ENCODE measurements at regions not wholly inside any gene's neighbourhood (a gene's known extent, or its start where the extent isn't known, plus 50 kb on each side); places are given as distances from the start of the nearest gene placed in this dataset.

- no peaks in the 10 kb centered on the region for H3K9me3 ChIP-seq (ENCODE audit: low read length)
- no peaks in the 10 kb centered on the region for H3K4me1 ChIP-seq (ENCODE audit: insufficient read depth, low read length)
- no peaks in the 10 kb centered on the region for H3K27me3 ChIP-seq (ENCODE audit: insufficient read depth, low read length, poor library complexity, severe bottlenecking)
- Mint-ChIP-seq H3K9me3 (peaks cover 0 to 3% (median 0%) of the 10 kb centered on the region in 5 donors), H3K27ac (no peak overlapping the region), H3K27me3 (peaks cover 14 to 36% of the 10 kb centered on the region in 2 donors), H3K4me3 (no peak overlapping the region), H3K4me1 (no peaks in the 10 kb centered on the region), H3K36me3 (peaks cover 0 to 1% (median 0%) of the 10 kb centered on the region in 3 donors)
- ChIA-PET CTCF (no interaction called here), POLR2A (no interaction called here)
- no peak for DNase-seq
- H3K36me3 ChIP-seq (ENCODE audit: insufficient read depth, low read length) = no peaks in the 10 kb centered on the region
- no peak overlapping the region for H3K4me3 ChIP-seq (ENCODE audit: low read length)
- no peak overlapping the region for H3K27ac ChIP-seq (ENCODE audit: low read depth, low read length)
These were observed 69.7 kb downstream of the PSMB1 start for GRCh38 chr6:170483413-170483812.

GRCh38 chr6:170480050-170480692, 72.9 kb downstream of the PSMB1 start:
- no peaks in the 10 kb centered on the region for H3K4me1 Mint-ChIP-seq

GRCh38 chr6:170476360-170476759, 76.7 kb downstream of the PSMB1 start:
- peaks cover 7% of the 10 kb centered on the region for H3K27me3 ChIP-seq (ENCODE audit: insufficient read depth, low read length, poor library complexity, severe bottlenecking)
- no peak for DNase-seq
- H3K4me3 ChIP-seq (ENCODE audit: low read length) = no peak overlapping the region
- H3K27me3 Mint-ChIP-seq = peaks cover 21 to 42% of the 10 kb centered on the region in 2 donors
- no peak overlapping the region for H3K4me3 Mint-ChIP-seq
- ChIA-PET POLR2A (no interaction called here), CTCF (no interaction called here)
- no peak overlapping the region for H3K27ac ChIP-seq (ENCODE audit: low read depth, low read length)
- H3K4me1 ChIP-seq (ENCODE audit: insufficient read depth, low read length) = no peaks in the 10 kb centered on the region
- no peaks in the 10 kb centered on the region for H3K36me3 Mint-ChIP-seq
- no peaks in the 10 kb centered on the region for H3K9me3 ChIP-seq (ENCODE audit: low read length)
- H3K36me3 ChIP-seq (ENCODE audit: insufficient read depth, low read length) = no peaks in the 10 kb centered on the region
- H3K27ac Mint-ChIP-seq = peak overlapping the region in 1 of 8 donors; percentile 23
- H3K9me3 Mint-ChIP-seq = no peaks in the 10 kb centered on the region
- H3K4me1 Mint-ChIP-seq = no peaks in the 10 kb centered on the region

More at GRCh38 chr6:170480050-170480692, 72.9 kb downstream of the PSMB1 start:
- no peak overlapping the region for H3K4me3 ChIP-seq (ENCODE audit: low read length)
- H3K27ac ChIP-seq (ENCODE audit: low read depth, low read length) = no peak overlapping the region
- peaks cover 0 to 3% (median 0%) of the 10 kb centered on the region in 5 donors for H3K9me3 Mint-ChIP-seq
- H3K4me3 Mint-ChIP-seq = no peak overlapping the region
- peaks cover 24 to 51% of the 10 kb centered on the region in 2 donors for H3K27me3 Mint-ChIP-seq
- no peak for DNase-seq
- peaks cover 7% of the 10 kb centered on the region for H3K27me3 ChIP-seq (ENCODE audit: insufficient read depth, low read length, poor library complexity, severe bottlenecking)
- ChIA-PET POLR2A (no interaction called here), CTCF (no interaction called here)
- no peaks in the 10 kb centered on the region for H3K9me3 ChIP-seq (ENCODE audit: low read length)
- H3K27ac Mint-ChIP-seq = peak overlapping the region in 1 of 8 donors; percentile 72
- H3K36me3 ChIP-seq (ENCODE audit: insufficient read depth, low read length) = no peaks in the 10 kb centered on the region
- peaks cover 0 to 1% (median 0%) of the 10 kb centered on the region in 3 donors for H3K36me3 Mint-ChIP-seq
- no peaks in the 10 kb centered on the region for H3K4me1 ChIP-seq (ENCODE audit: insufficient read depth, low read length)

- Histone ChIP-seq H3K27ac (ENCODE audit: low read depth, low read length) (no peak overlapping the region), H3K27me3 (ENCODE audit: insufficient read depth, low read length, poor library complexity, severe bottlenecking) (peaks cover 7% of the 10 kb centered on the region), H3K9me3 (ENCODE audit: low read length) (no peaks in the 10 kb centered on the region), H3K36me3 (ENCODE audit: insufficient read depth, low read length) (no peaks in the 10 kb centered on the region), H3K4me1 (ENCODE audit: insufficient read depth, low read length) (no peaks in the 10 kb centered on the region), H3K4me3 (ENCODE audit: low read length) (no peak overlapping the region)
- Mint-ChIP-seq H3K4me1 (no peaks in the 10 kb centered on the region), H3K27ac (no peak overlapping the region), H3K36me3 (no peaks in the 10 kb centered on the region), H3K27me3 (peaks cover 18 to 34% of the 10 kb centered on the region in 2 donors), H3K9me3 (no peaks in the 10 kb centered on the region), H3K4me3 (no peak overlapping the region)
- ChIA-PET POLR2A (no interaction called here), CTCF (no interaction called here)
- no peak for DNase-seq
These were observed 78.0 kb downstream of the PSMB1 start for GRCh38 chr6:170475118-170475517.

- peaks cover 18 to 34% of the 10 kb centered on the region in 2 donors for H3K27me3 Mint-ChIP-seq
- H3K4me1 Mint-ChIP-seq = no peaks in the 10 kb centered on the region
- no peak overlapping the region for H3K4me3 Mint-ChIP-seq
- H3K36me3 Mint-ChIP-seq = no peaks in the 10 kb centered on the region
- Histone ChIP-seq H3K27me3 (ENCODE audit: insufficient read depth, low read length, poor library complexity, severe bottlenecking) (peaks cover 7% of the 10 kb centered on the region), H3K9me3 (ENCODE audit: low read length) (no peaks in the 10 kb centered on the region), H3K4me3 (ENCODE audit: low read length) (no peak overlapping the region), H3K36me3 (ENCODE audit: insufficient read depth, low read length) (no peaks in the 10 kb centered on the region), H3K27ac (ENCODE audit: low read depth, low read length) (no peak overlapping the region), H3K4me1 (ENCODE audit: insufficient read depth, low read length) (no peaks in the 10 kb centered on the region)
- no peak overlapping the region for H3K27ac Mint-ChIP-seq
- no peaks in the 10 kb centered on the region for H3K9me3 Mint-ChIP-seq
- ChIA-PET CTCF (interaction anchor here (1.1 kb wide), 1 partner anchor 643 kb away, joined by 3 read pairs; no protein-coding TSS in a partner anchor), POLR2A (no interaction called here)
- no peak for DNase-seq
These were observed 79.3 kb downstream of the PSMB1 start for GRCh38 chr6:170473801-170474200.

- Mint-ChIP-seq H3K27ac (no peak overlapping the region), H3K27me3 (peaks cover 18 to 33% of the 10 kb centered on the region in 2 donors), H3K4me1 (no peaks in the 10 kb centered on the region), H3K9me3 (no peaks in the 10 kb centered on the region), H3K4me3 (no peak overlapping the region), H3K36me3 (no peaks in the 10 kb centered on the region)
- Histone ChIP-seq H3K27me3 (ENCODE audit: insufficient read depth, low read length, poor library complexity, severe bottlenecking) (peaks cover 7% of the 10 kb centered on the region), H3K27ac (ENCODE audit: low read depth, low read length) (no peak overlapping the region), H3K4me1 (ENCODE audit: insufficient read depth, low read length) (no peaks in the 10 kb centered on the region), H3K9me3 (ENCODE audit: low read length) (no peaks in the 10 kb centered on the region), H3K4me3 (ENCODE audit: low read length) (no peak overlapping the region), H3K36me3 (ENCODE audit: insufficient read depth, low read length) (no peaks in the 10 kb centered on the region)
- DNase-seq = no peak
- ChIA-PET POLR2A (no interaction called here), CTCF (interaction anchor here (1.1 kb wide), 1 partner anchor 642 kb away, joined by 3 read pairs; no protein-coding TSS in a partner anchor)
These were observed 79.8 kb downstream of the PSMB1 start for GRCh38 chr6:170473301-170473717.

- DNase-seq = no peak
- Histone ChIP-seq H3K27me3 (ENCODE audit: insufficient read depth, low read length, poor library complexity, severe bottlenecking) (no peaks in the 10 kb centered on the region), H3K4me3 (ENCODE audit: low read length) (no peak overlapping the region), H3K27ac (ENCODE audit: low read depth, low read length) (no peak overlapping the region), H3K4me1 (ENCODE audit: insufficient read depth, low read length) (no peaks in the 10 kb centered on the region), H3K36me3 (ENCODE audit: insufficient read depth, low read length) (no peaks in the 10 kb centered on the region), H3K9me3 (ENCODE audit: low read length) (no peaks in the 10 kb centered on the region)
- ChIA-PET CTCF (interaction anchor here (1.0 kb wide), 1 partner anchor 640 kb away, joined by 3 read pairs; no protein-coding TSS in a partner anchor), POLR2A (no interaction called here)
- peak overlapping the region in 1 of 8 donors; percentile 53 for H3K27ac Mint-ChIP-seq
- peaks cover 4 to 17% of the 10 kb centered on the region in 2 donors for H3K27me3 Mint-ChIP-seq
- H3K9me3 Mint-ChIP-seq = no peaks in the 10 kb centered on the region
- H3K36me3 Mint-ChIP-seq = no peaks in the 10 kb centered on the region
- no peaks in the 10 kb centered on the region for H3K4me1 Mint-ChIP-seq
- no peak overlapping the region for H3K4me3 Mint-ChIP-seq
These were observed 81.6 kb downstream of the PSMB1 start for GRCh38 chr6:170471491-170471890.

- CTCF ChIA-PET = interaction anchor here (1.0 kb wide), 1 partner anchor 639 kb away, joined by 3 read pairs; no protein-coding TSS in a partner anchor
- H3K4me1 ChIP-seq (ENCODE audit: insufficient read depth, low read length) = no peaks in the 10 kb centered on the region
These were observed 82.4 kb downstream of the PSMB1 start for GRCh38 chr6:170470734-170471133.

More at GRCh38 chr6:170470734-170471133, 82.4 kb downstream of the PSMB1 start:
- no peak for DNase-seq
- no peaks in the 10 kb centered on the region for H3K9me3 ChIP-seq (ENCODE audit: low read length)
- Mint-ChIP-seq H3K4me1 (no peaks in the 10 kb centered on the region), H3K9me3 (peaks cover 0 to 2% (median 0%) of the 10 kb centered on the region in 5 donors), H3K36me3 (no peaks in the 10 kb centered on the region), H3K27me3 (peaks cover 4 to 12% of the 10 kb centered on the region in 2 donors), H3K4me3 (no peak overlapping the region), H3K27ac (no peak overlapping the region)
- no peak overlapping the region for H3K4me3 ChIP-seq (ENCODE audit: low read length)
- POLR2A ChIA-PET = no interaction called here
- no peak overlapping the region for H3K27ac ChIP-seq (ENCODE audit: low read depth, low read length)
- no peaks in the 10 kb centered on the region for H3K27me3 ChIP-seq (ENCODE audit: insufficient read depth, low read length, poor library complexity, severe bottlenecking)
- no peaks in the 10 kb centered on the region for H3K36me3 ChIP-seq (ENCODE audit: insufficient read depth, low read length)
